Fibroblast of peridontal ligament (primary cell): ENCODE measurements at regions not wholly inside any gene's neighbourhood (a gene's known extent, or its start where the extent isn't known, plus 50 kb on each side); places are given as distances from the start of the nearest gene placed in this dataset.

Experiments used
- DNase-seq: peaks from one replicate; pipeline ENCODE4 v3.0.0-alpha.2; 2010; ENCODE audit errors: extremely low read depth

GRCh38 chr15:38859574-38859973 lies 295.0 kb upstream of the RASGRP1 start:
- no peak for DNase-seq

- no peak for DNase-seq
These were observed 295.6 kb upstream of the RASGRP1 start for GRCh38 chr15:38860253-38860652.

GRCh38 chr15:38860674-38861073 lies 296.1 kb upstream of the RASGRP1 start:
- DNase-seq = no peak

DNA sequence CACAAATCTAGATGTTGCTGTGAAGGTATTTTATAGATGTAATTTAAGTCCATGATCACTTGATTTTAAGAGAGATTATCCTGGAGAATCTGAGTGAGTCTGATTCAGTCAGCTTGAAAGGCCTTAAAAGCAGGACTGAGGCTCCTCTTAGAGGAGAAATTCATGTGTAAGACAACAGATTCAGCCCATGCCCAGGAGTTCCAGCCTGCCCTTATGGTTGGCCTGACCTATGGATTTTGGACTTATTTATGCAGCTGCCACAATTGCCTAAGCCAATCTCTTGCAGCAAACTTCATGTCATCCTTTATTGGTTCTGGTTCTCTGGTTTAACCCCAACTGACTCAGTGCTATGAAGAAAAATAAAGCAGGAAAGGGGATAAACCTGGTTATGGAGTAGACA lies 296.5 kb upstream of the RASGRP1 start:
- DNase-seq = peak; percentile 51

- no peak for DNase-seq
These were observed 297.5 kb upstream of the RASGRP1 start for GRCh38 chr15:38862099-38862498.

- no peak for DNase-seq
These were observed 298.8 kb upstream of the RASGRP1 start for GRCh38 chr15:38863381-38863780.

DNA sequence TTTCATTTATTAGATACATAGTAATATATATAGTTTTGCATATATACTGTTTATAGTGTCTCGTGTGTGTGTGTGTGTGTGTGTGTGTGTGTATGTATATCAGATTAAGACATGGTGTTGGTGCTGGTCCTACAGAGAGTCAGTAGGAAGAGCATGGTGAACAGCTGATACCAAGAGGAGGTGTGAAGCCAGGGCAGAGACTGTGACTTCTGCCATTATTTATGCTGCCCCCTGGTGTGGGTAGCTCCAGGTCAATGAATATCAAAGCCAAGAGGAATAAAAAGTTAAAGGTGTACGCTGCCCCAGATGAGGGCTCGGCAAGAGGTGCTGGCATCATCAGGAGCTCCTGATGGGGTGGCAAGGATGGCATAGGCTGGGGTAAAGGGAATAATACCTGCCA lies 299.5 kb upstream of the RASGRP1 start:
- no peak for DNase-seq

- DNase-seq = peak; percentile 99
These were observed 300.4 kb upstream of the RASGRP1 start for GRCh38 chr15:38864827-38865581.

- DNase-seq = peak; percentile 54
These were observed 302.9 kb upstream of the RASGRP1 start for GRCh38 chr15:38867556-38867955.

GRCh38 chr15:38868326-38869114 lies 303.9 kb upstream of the RASGRP1 start:
- DNase-seq = peak; percentile 95

GRCh38 chr15:38871638-38872037 lies 307.0 kb upstream of the RASGRP1 start:
- DNase-seq = no peak

DNA sequence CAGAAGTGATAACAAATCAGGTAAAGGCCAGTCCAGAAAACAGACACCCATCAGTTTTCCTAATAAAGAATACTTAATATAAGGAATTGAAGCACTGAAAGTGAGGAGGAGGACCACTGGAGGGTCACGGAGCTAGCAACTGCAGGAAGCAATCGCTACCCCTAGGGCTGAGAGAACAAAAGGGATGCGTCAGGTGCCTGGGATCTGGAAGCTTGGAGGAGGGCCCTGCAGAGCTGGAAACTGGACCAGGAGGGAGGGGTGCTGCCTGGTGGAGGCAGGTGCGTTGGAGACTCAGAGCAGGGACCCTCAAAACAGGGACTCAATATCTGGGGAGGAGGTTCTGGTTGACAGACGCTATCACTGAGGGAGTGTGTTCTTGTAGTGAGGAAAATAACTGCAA lies 308.1 kb upstream of the RASGRP1 start:
- no peak for DNase-seq

DNA sequence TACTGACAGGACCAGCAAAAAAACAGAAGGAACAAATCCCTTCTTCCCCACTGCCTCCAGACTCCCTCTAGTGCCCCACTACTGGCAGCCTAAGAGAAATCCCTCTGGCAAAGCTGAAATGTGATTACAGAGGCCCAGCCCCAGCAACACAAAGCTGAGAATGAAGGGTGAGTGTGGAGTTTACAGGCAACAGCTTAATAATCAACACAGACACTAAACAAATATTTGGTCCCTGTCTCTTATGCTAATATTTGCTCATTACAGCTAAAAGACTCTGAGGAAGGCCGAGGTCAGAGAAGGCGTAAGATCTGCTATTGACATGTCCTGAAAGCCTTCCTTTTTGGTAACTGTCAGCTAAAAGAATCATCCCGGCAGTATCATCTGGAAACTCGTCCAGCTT lies 308.5 kb upstream of the RASGRP1 start:
- DNase-seq = no peak

DNA sequence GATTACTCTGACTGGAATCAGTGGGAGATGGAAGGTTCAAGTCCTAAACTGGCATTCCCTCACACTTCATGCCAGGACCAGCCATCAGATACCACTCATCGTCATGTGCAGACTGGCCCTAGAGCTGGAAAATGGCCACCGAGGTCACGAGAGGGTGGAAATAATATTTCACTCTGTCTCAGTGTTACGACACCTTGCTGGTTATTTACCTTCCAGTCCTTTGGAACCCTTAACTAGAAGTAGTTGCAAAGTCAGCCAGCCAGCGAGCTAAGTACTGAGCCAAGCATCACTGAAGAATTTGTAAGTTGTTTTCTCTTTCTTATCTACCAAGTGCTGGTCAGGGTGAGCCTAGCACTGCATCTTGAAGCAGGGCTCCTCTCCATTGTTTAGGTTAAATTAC lies 309.9 kb upstream of the RASGRP1 start:
- DNase-seq = no peak

DNA sequence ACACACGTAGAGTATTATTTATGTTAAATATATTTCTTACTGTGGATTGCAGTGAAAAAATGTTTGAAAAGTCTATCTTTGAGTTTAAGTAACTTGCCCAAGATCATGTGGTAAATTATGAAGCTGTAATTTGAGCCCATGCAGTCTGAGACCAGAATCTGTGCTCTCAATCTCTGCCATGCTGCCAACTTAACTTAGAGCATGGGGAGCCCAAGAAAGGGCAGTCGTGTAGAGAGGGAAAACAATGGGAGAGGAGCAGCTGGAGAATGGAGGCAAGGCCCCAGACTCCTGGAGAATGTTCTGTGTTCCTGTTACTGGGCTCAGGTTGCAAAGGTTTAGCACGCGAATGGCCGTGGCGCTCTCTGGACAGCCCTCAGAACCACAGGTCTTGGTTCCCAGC lies 311.6 kb upstream of the RASGRP1 start:
- DNase-seq = peak; percentile 71

DNA sequence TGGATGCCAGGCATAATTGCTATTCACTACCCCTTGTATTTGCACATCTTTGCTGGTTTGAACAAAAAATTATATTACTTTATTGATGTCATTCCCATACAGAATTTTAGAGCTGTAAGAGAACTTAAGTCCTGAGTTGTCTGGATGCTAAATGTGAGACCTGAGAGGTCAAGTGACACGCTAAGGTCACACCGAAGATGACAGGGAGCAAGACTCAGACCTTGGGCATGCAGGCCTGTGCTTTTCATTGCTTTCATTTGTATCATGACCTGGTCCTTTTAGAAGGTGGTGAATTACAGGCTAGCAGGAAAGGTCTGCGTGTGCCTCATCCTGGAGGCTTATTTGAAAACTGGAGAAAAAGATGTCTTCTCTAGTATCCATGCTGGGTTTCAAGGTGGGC lies 312.0 kb upstream of the RASGRP1 start:
- DNase-seq = no peak

DNA sequence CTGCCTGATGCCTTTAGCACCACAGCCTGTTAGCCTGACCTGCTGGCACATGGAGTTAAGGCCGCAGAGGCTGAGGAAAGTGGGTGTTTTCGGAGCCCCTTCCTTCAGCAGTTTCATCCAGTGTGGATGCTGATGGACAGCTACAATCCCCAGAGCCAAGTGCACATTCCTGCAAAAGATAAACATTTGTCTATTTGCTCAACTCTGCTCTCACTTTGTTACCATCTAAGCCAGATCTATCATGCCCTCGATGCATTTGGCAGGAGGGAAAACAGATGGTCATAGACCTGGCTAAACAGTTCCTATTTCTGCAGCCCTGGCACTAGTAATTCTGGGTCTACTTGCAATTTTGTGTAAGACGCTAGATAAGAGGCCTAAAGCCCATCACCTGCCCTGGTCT lies 312.9 kb upstream of the RASGRP1 start:
- DNase-seq = no peak

DNA sequence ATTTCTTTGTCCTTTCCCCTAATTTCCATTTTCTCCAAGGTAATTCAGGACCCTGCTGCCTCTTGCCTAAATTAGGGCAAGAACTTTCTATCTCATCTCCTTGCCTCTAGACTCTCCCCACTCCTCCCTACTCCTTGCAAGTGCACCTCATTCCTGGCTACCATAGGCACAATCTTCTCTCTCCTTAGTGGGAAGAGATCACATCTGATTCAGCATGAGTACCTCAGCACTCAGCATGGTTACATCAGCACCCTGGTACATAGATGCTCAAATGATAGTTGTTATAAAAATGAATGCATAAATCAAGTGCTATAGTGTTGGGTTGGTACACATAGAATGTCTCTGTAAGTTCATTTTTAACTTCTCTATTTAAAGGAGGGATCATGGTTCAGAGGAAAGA lies 313.4 kb upstream of the RASGRP1 start:
- no peak for DNase-seq

- DNase-seq = no peak
These were observed 314.3 kb upstream of the RASGRP1 start for GRCh38 chr15:38878926-38879325.

GRCh38 chr15:38879909-38880471 lies 315.4 kb upstream of the RASGRP1 start:
- peak; percentile 69 for DNase-seq

DNA sequence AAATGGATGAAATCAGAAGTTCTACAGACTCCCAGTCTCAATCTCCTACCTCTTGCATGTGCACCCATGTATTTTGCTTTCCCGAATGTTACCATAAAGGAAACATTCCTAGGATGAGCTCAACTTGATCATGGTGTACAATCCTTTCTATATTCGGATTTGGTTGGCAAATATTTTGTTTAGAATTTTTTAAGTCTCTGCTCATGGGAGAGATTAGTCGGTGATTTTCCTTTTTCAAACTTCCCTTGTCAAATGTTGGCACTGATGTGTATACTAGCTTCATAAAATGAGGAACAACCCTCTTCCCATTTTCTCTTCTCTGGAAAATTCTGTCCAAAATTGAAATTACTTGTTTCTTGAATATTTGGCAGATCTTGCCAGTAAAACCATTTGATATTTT lies 317.6 kb upstream of the RASGRP1 start:
- no peak for DNase-seq

DNA sequence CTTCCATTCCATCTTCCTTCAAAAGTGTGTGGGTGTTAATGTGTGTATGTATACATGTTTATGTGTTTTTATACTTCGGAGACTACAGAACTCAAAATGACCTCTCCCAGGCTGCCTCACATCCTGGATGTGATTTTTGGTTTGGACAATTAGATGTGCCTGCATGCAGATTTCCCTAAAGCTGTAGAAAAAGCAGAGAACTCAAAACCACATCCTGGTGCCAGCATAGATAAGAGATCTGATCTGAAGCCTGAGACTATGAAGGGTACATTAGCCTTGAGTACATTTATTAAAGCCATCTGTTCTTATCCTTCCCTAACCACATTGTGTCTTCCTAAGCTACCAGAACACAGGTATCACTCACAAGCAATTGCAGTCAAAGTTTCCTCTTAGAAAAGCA lies 319.4 kb upstream of the RASGRP1 start:
- no peak for DNase-seq

GRCh38 chr15:38885001-38885400 lies 320.4 kb upstream of the RASGRP1 start:
- DNase-seq = peak; percentile 73
